ENCODE measurements at regions not wholly inside any gene's neighbourhood (a gene's known extent, or its start where the extent isn't known, plus 50 kb on each side); places are given as distances from the start of the nearest gene placed in this dataset.

DNA sequence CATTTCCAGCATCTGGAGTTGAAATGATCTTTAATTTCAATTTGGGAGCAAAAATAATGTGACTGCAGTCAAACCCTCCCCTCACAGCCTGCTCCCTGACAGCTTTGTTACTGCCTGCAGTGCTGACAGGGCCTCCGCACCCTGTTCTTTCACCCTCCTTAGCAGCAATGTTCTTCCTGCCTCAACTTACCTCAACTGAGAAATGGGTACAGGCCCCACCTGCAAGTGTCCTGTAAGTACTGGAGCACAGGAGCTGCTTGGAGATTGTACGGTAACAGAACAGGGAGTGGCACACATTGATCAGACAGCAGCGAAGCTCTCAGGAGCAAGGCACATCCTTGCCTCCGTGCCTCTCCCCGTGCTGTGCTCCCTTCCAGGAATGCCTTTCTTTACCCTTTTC lies 131.3 kb downstream of the CHST1 start:
- peaks cover 2% of the 10 kb centered on the region for H3K27me3 ChIP-seq (ENCODE audit: control insufficient read depth, insufficient read depth, low read length)
- TF ChIP-seq, protein P1, sequence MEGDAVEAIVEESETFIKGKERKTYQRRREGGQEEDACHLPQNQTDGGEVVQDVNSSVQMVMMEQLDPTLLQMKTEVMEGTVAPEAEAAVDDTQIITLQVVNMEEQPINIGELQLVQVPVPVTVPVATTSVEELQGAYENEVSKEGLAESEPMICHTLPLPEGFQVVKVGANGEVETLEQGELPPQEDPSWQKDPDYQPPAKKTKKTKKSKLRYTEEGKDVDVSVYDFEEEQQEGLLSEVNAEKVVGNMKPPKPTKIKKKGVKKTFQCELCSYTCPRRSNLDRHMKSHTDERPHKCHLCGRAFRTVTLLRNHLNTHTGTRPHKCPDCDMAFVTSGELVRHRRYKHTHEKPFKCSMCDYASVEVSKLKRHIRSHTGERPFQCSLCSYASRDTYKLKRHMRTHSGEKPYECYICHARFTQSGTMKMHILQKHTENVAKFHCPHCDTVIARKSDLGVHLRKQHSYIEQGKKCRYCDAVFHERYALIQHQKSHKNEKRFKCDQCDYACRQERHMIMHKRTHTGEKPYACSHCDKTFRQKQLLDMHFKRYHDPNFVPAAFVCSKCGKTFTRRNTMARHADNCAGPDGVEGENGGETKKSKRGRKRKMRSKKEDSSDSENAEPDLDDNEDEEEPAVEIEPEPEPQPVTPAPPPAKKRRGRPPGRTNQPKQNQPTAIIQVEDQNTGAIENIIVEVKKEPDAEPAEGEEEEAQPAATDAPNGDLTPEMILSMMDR (IDR thresholded peaks at IDR 0.05; ENCODE audit: low read depth, low read length): no peak
- H3K9me3 ChIP-seq (ENCODE audit: control insufficient read depth, insufficient read depth, low read length): no peaks in the 10 kb centered on the region
- H3K27ac ChIP-seq (ENCODE audit: low read depth, low read length): no peak overlapping the region
- POLR2A ChIA-PET: no interaction called here
- DNase-seq (ENCODE audit: low read depth, low spot score): no peak
- CTCF ChIA-PET: no interaction called here
- no peak overlapping the region for H3K4me3 ChIP-seq (ENCODE audit: low read depth, low read length)

DNA sequence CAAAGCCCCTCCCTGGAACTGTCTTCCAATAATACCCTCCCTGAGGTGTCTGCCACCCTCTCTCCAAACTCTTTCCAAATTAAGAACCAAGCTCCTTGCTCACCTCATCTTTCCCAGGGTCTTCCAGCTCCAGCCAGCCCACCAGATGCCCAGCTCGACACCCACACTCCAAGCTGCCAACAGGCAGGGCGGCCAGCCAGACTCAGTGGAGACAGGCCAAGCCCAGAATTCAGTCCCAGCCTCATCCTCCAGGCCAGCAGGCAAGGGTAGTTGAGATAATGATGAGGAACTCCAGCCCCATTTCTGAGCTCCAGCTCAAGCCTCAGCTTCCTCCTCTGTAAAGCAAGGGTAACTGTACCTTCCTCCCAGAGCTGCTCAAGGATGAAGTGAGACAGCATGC lies 132.9 kb downstream of the CHST1 start:
- H3K27ac ChIP-seq (ENCODE audit: low read depth, low read length): no peak overlapping the region
- TF ChIP-seq, protein P1 (IDR thresholded peaks at IDR 0.05; ENCODE audit: low read depth, low read length): no peak
- DNase-seq (ENCODE audit: low read depth, low spot score): no peak
- CTCF ChIA-PET: no interaction called here
- POLR2A ChIA-PET: no interaction called here
- no peaks in the 10 kb centered on the region for H3K9me3 ChIP-seq (ENCODE audit: control insufficient read depth, insufficient read depth, low read length)
- H3K27me3 ChIP-seq (ENCODE audit: control insufficient read depth, insufficient read depth, low read length): peaks cover 2% of the 10 kb centered on the region
- H3K4me3 ChIP-seq (ENCODE audit: low read depth, low read length): no peak overlapping the region

DNA sequence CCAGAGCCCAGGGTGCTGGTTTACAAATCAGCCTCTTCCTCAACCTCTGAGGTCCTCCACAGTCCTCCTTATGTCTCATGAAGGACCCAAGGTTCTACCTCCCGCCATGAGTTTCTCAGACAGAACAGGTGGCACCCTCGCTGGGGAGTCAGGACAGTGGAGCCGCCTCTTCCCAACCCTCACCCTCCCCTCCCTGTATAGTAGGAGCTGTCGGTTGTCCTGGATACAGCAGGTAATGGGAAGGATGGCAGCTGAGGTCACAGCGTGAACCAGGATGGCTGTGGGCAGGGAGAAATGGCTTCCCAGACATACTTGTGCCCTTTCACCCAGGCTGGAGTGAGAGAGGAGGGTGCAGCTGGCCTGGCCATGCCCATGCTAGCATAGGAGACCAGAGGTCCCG lies 134.6 kb downstream of the CHST1 start:
- CTCF ChIA-PET: no interaction called here

DNA sequence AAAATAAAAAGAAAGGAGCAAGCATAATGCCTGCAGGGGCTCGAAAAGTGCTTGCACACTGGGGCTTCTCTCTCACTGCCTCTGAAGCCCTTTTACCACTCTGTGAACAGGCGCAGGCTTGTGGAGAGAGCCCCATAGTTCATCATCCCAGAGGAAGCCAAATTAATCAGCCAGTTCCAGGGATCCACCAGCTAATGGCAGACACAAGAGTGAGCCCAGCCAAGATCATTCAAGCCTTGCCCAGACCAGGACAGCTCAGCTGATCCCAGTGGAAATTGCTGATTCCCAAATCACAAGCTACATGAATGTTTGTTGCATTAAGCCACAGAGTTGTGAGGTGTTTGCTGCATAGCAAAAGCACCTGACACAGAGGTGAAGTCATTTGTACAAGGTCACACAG lies 135.3 kb downstream of the CHST1 start:
- CTCF ChIA-PET: no interaction called here
- H3K9me3 ChIP-seq (ENCODE audit: control insufficient read depth, insufficient read depth, low read length): no peaks in the 10 kb centered on the region
- no peak overlapping the region for H3K4me3 ChIP-seq (ENCODE audit: low read depth, low read length)
- TF ChIP-seq, protein P1 (IDR thresholded peaks at IDR 0.05; ENCODE audit: low read depth, low read length): no peak
- H3K27ac ChIP-seq (ENCODE audit: low read depth, low read length): no peak overlapping the region
- H3K27me3 ChIP-seq (ENCODE audit: control insufficient read depth, insufficient read depth, low read length): no peaks in the 10 kb centered on the region
- POLR2A ChIA-PET: no interaction called here
- no peak for DNase-seq (ENCODE audit: low read depth, low spot score)

More for the DNA sequence above, 134.6 kb downstream of the CHST1 start:
- Histone ChIP-seq H3K27ac (ENCODE audit: low read depth, low read length) (no peak overlapping the region), H3K4me3 (ENCODE audit: low read depth, low read length) (no peak overlapping the region), H3K27me3 (ENCODE audit: control insufficient read depth, insufficient read depth, low read length) (no peaks in the 10 kb centered on the region), H3K9me3 (ENCODE audit: control insufficient read depth, insufficient read depth, low read length) (no peaks in the 10 kb centered on the region)
- TF ChIP-seq, protein P1 (IDR thresholded peaks at IDR 0.05; ENCODE audit: low read depth, low read length): no peak
- no peak for DNase-seq (ENCODE audit: low read depth, low spot score)
- POLR2A ChIA-PET: no interaction called here

DNA sequence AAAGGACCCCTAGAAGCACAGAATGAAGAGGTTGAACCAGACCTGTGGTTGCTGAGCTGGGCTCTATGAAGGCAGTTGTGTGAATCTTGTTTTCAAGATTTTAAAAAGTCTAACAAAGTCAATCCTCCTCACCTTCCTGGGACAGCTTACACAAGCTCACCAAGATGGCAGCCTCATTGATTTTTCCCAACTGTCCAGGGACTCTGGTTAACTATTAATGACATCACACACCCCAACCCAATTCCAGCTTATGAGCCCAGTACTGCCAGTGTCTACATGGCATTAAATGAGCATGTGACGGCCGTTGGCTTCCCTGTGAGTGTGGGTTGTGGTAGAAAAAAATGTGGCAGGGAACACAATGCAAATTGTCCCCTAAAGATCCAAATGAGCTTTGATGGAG lies 137.0 kb downstream of the CHST1 start:
- TF ChIP-seq, protein P1 (IDR thresholded peaks at IDR 0.05; ENCODE audit: low read depth, low read length): no peak
- ChIA-PET CTCF (no interaction called here), POLR2A (no interaction called here)
- Histone ChIP-seq H3K27ac (ENCODE audit: low read depth, low read length) (no peak overlapping the region), H3K27me3 (ENCODE audit: control insufficient read depth, insufficient read depth, low read length) (peaks cover 2% of the 10 kb centered on the region), H3K9me3 (ENCODE audit: control insufficient read depth, insufficient read depth, low read length) (no peaks in the 10 kb centered on the region), H3K4me3 (ENCODE audit: low read depth, low read length) (no peak overlapping the region)
- DNase-seq (ENCODE audit: low read depth, low spot score): no peak
